Loucy (cell line): ENCODE measurements at regions not wholly inside any gene's neighbourhood (a gene's known extent, or its start where the extent isn't known, plus 50 kb on each side); places are given as distances from the start of the nearest gene placed in this dataset.

ENCODE experiments used
- CTCF ChIP-seq: fragments of 200-600 bp; sonication (generic); conservative IDR thresholded peaks from 2 replicates; pipeline ENCODE4 v1.5.1; 2014; ENCODE audit warnings: mild to moderate bottlenecking, antibody characterized with exemption, low read length
- EZH2phosphoT487 ChIP-seq: fragments of 200-600 bp; IDR thresholded peaks from 2 replicates; pipeline ENCODE4 v1.6.1; 2018; ENCODE audit warnings: antibody characterized with exemption, mild to moderate bottlenecking, moderate library complexity, borderline replicate concordance

- no peak for TF ChIP-seq CTCF
- no peak for TF ChIP-seq EZH2phosphoT487
Observed at GRCh38 chr5:159792180-159792579, 124.1 kb upstream of the ADRA1B start.
